Gastroesophageal sphincter (tissue), 3 donors: ENCODE measurements at regions not wholly inside any gene's neighbourhood (a gene's known extent, or its start where the extent isn't known, plus 50 kb on each side); places are given as distances from the start of the nearest gene placed in this dataset.

Source experiments
- POLR2AphosphoS5 ChIP-seq: sonication (generic); formaldehyde crosslinking; IDR thresholded peaks from one replicate; pipeline ENCODE4 v1.6.1; 2017; ENCODE audit warnings: antibody characterized with exemption
- TF ChIP-seq, protein P1 (sequence below), 4 experiments: fragments of 200-600 bp in 2 of 4; fragments of 450-650 bp in 2 of 4; sonication (generic) in 1 of 4; IDR thresholded peaks; one replicate each; pipeline ENCODE4 v1.5.1; 2017 to 2019; ENCODE audit warnings: antibody characterized with exemption in 4 of 4, mild to moderate bottlenecking in 2 of 4, moderate library complexity in 2 of 4

- no peak for TF ChIP-seq POLR2AphosphoS5
- TF ChIP-seq, protein P1, sequence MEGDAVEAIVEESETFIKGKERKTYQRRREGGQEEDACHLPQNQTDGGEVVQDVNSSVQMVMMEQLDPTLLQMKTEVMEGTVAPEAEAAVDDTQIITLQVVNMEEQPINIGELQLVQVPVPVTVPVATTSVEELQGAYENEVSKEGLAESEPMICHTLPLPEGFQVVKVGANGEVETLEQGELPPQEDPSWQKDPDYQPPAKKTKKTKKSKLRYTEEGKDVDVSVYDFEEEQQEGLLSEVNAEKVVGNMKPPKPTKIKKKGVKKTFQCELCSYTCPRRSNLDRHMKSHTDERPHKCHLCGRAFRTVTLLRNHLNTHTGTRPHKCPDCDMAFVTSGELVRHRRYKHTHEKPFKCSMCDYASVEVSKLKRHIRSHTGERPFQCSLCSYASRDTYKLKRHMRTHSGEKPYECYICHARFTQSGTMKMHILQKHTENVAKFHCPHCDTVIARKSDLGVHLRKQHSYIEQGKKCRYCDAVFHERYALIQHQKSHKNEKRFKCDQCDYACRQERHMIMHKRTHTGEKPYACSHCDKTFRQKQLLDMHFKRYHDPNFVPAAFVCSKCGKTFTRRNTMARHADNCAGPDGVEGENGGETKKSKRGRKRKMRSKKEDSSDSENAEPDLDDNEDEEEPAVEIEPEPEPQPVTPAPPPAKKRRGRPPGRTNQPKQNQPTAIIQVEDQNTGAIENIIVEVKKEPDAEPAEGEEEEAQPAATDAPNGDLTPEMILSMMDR (IDR thresholded peaks at IDR 0.05): no peak
Observed at GRCh38 chr11:27812341-27812740, 112.1 kb upstream of the BDNF start.
